DMS53 treated with DMSO at 0.1 percent for 48 hours (cell line): ENCODE measurements at regions not wholly inside any gene's neighbourhood (a gene's known extent, or its start where the extent isn't known, plus 50 kb on each side); places are given as distances from the start of the nearest gene placed in this dataset.

Source experiments
- DNase-seq: peaks from one replicate; lab custom pipeline; 2025; ENCODE audit not compliant: unreplicated experiment; lab: John Stamatoyannopoulos, UW

GRCh38 chr10:5305374-5305773 lies 59.4 kb upstream of the UCN3 start:
- no peak for DNase-seq

GRCh38 chr10:5310914-5311313 lies 53.9 kb upstream of the UCN3 start:
- no peak for DNase-seq

- no peak for DNase-seq
Measured at GRCh38 chr10:5311617-5312016, 53.1 kb upstream of the UCN3 start.

- DNase-seq = no peak
Measured at GRCh38 chr10:5314840-5315239, 49.9 kb upstream of the UCN3 start.
